Nephron (organoid): ENCODE measurements at regions not wholly inside any gene's neighbourhood (a gene's known extent, or its start where the extent isn't known, plus 50 kb on each side); places are given as distances from the start of the nearest gene placed in this dataset.

Source experiments
- H3K27ac Mint-ChIP-seq, 3 experiments: 2 replicates each; pipeline ENCODE4 v1.8.0; 2020; ENCODE audit warnings: mixed read lengths in 3 of 3, mild to moderate bottlenecking in 2 of 3, moderate library complexity in 1 of 3
- H3K27me3 Mint-ChIP-seq: 2 replicates; pipeline ENCODE4 v1.8.0; 2021; ENCODE audit warnings: low read depth, mild to moderate bottlenecking, moderate library complexity, mixed read lengths
- H3K36me3 Mint-ChIP-seq: 2 replicates; pipeline ENCODE4 v1.8.0; 2020; ENCODE audit warnings: low read depth, mixed read lengths
- H3K4me1 Mint-ChIP-seq: 2 replicates; pipeline ENCODE4 v1.8.0; 2020; ENCODE audit warnings: mixed read lengths
- H3K4me3 Mint-ChIP-seq, 3 experiments: 2 replicates each; pipeline ENCODE4 v1.8.0; 2020; ENCODE audit warnings: mild to moderate bottlenecking in 3 of 3, mixed read lengths in 3 of 3, moderate library complexity in 2 of 3
- H3K9me3 Mint-ChIP-seq: 2 replicates; pipeline ENCODE4 v1.8.0; 2020; ENCODE audit warnings: mixed read lengths
- TF ChIP-seq, protein P1 (sequence below), 3 experiments: fragments of 200-600 bp; sonication (generic); IDR thresholded peaks; one replicate each; pipeline ENCODE4 v1.5.0; 2021; ENCODE audit warnings: antibody characterized with exemption in 3 of 3; ENCODE audit not compliant: unreplicated experiment in 3 of 3

DNA sequence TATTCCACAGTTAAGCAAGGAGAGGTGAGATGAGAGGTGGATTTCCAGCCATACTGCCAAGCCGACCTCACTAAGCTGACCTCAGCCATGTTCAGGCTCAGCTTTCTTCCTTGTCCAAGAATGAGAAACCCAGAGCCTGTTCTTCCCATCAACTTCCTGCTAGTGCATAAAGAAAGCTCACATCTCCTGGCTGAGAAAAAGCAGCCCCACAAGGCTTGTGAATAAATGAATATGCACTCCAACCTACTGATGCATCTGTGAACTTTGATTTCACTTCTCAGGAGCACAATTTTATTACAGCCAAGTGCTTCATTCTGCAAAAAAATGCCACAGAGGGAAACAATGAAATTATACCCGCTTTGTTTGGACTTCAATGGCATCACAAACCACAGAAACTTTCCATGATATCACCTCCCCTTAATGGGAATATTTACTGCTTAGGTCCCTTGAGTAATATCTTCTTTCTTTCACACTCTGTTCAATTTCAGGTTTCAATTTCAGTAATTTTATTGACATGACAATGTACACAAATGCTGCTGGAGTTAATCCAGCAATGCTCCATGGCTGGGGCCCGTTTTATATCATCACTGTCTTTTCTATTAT is 437.0 kb upstream of the PPP2R3A start:
- H3K4me1 Mint-ChIP-seq: peaks cover 10% of the 10 kb centered on the region
- H3K4me3 Mint-ChIP-seq: no peak overlapping the region
- peaks cover 4% of the 10 kb centered on the region for H3K9me3 Mint-ChIP-seq
- H3K36me3 Mint-ChIP-seq: no peaks in the 10 kb centered on the region
- TF ChIP-seq, protein P1, sequence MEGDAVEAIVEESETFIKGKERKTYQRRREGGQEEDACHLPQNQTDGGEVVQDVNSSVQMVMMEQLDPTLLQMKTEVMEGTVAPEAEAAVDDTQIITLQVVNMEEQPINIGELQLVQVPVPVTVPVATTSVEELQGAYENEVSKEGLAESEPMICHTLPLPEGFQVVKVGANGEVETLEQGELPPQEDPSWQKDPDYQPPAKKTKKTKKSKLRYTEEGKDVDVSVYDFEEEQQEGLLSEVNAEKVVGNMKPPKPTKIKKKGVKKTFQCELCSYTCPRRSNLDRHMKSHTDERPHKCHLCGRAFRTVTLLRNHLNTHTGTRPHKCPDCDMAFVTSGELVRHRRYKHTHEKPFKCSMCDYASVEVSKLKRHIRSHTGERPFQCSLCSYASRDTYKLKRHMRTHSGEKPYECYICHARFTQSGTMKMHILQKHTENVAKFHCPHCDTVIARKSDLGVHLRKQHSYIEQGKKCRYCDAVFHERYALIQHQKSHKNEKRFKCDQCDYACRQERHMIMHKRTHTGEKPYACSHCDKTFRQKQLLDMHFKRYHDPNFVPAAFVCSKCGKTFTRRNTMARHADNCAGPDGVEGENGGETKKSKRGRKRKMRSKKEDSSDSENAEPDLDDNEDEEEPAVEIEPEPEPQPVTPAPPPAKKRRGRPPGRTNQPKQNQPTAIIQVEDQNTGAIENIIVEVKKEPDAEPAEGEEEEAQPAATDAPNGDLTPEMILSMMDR (IDR thresholded peaks at IDR 0.05; ENCODE audit: unreplicated experiment in 3 of 3): no peak
- peak overlapping the region in 2 of 3 experiments; percentile 30 to 44 for H3K27ac Mint-ChIP-seq
- H3K27me3 Mint-ChIP-seq: peaks cover 9% of the 10 kb centered on the region

DNA sequence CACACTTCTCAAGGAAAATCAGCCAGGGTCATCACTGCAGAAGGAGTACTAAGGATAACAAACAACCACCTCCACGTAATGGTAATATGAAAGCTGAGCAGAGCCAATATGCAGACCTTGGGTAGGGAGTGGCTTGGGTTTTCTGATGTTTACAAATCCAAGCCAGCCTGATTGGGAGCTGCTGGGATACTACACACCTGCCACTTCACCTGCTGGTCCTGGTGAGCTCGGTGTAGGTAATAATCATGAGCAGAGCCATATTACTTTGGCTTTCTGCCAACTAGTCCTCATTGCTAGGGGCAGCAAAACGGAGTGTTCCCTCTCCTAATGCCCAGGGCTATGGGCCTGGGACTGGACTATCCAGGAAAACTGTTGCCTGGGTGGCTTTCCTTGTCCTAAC is 433.5 kb upstream of the PPP2R3A start:
- no peak overlapping the region for H3K27ac Mint-ChIP-seq
- peaks cover 10% of the 10 kb centered on the region for H3K4me1 Mint-ChIP-seq
- H3K4me3 Mint-ChIP-seq: no peak overlapping the region
- no peaks in the 10 kb centered on the region for H3K9me3 Mint-ChIP-seq
- H3K27me3 Mint-ChIP-seq: peaks cover 9% of the 10 kb centered on the region
- TF ChIP-seq, protein P1 (IDR thresholded peaks at IDR 0.05; ENCODE audit: unreplicated experiment in 3 of 3): no peak
- no peaks in the 10 kb centered on the region for H3K36me3 Mint-ChIP-seq

DNA sequence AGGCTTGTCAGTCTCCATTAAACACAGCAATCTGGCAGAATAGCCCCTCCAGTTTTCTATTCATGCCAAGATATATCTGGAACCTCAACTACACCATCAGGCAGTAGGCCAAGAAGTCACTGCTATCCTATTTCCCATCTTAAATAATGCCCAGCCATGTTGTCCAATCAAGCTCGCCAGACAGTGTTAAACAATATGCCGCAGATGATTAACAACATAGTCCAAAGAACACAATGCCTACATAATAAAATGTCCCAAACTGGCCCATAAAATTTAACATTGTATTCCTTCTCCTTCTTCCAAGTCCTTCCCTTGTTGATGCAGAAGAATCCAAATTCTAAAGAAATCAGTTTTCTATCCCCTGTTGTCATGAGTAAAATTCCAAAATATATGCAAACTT is 427.4 kb upstream of the PPP2R3A start:
- H3K4me3 Mint-ChIP-seq: no peak overlapping the region
- no peak overlapping the region for H3K27ac Mint-ChIP-seq
- H3K36me3 Mint-ChIP-seq: no peaks in the 10 kb centered on the region
- no peaks in the 10 kb centered on the region for H3K4me1 Mint-ChIP-seq
- TF ChIP-seq, protein P1 (IDR thresholded peaks at IDR 0.05; ENCODE audit: unreplicated experiment in 3 of 3): no peak
- no peaks in the 10 kb centered on the region for H3K9me3 Mint-ChIP-seq
- no peaks in the 10 kb centered on the region for H3K27me3 Mint-ChIP-seq

DNA sequence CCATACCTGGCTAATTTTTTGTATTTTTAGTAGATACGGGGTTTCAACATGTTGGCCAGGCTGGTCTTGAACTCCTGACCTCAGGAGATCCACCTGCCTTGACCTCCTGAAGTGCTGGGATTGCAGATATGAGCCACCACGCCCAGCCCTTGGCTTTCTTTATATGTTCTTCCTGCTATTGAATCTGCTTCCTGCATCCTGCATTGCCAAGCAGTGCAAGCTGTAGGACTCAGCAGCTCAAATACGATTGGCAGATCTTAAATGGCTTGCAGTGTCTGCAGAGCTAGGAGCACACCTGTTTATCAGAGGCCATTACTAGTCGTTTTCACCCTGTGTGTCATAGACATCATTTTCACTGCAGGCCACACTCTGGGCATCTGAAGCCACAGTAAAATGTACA is 426.2 kb upstream of the PPP2R3A start:
- Mint-ChIP-seq H3K9me3 (no peaks in the 10 kb centered on the region), H3K4me1 (no peaks in the 10 kb centered on the region), H3K4me3 (no peak overlapping the region), H3K27ac (no peak overlapping the region), H3K27me3 (no peaks in the 10 kb centered on the region), H3K36me3 (no peaks in the 10 kb centered on the region)
- TF ChIP-seq, protein P1 (IDR thresholded peaks at IDR 0.05; ENCODE audit: unreplicated experiment in 3 of 3): no peak

DNA sequence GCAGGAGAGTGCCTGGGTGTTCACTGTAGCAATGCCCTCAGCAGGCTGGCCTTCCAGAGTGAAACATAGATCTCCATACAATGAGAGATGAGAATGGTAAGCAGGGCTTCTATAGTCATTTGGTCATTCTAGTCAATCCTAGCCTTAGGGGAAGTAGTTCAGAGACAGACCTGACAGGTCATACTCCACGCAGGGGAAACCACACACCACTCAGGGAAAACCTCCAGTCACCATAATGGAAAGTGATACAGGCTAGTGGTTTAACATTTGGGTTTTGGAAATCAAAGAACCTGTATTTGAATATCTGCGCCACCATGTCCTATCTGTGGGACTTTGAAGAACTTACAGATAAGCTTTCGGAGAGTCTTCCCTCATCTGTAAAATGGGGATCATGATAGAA is 425.7 kb upstream of the PPP2R3A start:
- H3K27ac Mint-ChIP-seq: no peak overlapping the region
- TF ChIP-seq, protein P1 (IDR thresholded peaks at IDR 0.05; ENCODE audit: unreplicated experiment in 3 of 3): no peak
- H3K4me3 Mint-ChIP-seq: no peak overlapping the region

DNA sequence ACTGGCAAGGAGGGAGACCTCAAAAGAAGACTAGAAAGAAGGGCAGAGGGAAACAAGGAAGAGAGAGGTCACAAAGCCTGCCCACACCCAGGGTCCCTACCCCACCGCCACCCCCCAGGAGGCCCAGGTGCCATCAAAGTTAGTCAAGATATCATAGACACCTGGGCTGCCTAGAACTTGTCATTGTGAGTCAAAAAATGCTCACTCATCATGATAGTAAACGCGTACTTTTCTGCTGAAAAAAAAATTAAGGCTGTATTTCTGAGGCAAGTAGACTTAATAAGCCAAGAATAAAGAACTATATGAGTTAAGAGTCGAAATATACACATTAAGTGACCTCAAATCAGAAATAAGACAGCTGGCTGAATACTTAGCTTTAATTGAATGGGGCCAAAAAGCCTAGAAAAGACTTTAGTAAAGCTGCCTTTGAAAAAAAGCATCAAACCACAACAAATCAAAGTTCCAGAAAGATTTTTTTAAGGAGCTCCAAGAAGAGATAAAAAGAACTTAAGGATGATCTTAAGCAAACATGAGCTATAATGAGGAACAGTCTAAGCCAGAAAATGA is 415.5 kb upstream of the PPP2R3A start:
- TF ChIP-seq, protein P1 (IDR thresholded peaks at IDR 0.05; ENCODE audit: unreplicated experiment in 3 of 3): no peak
- Mint-ChIP-seq H3K27me3 (peaks cover 3% of the 10 kb centered on the region), H3K9me3 (no peaks in the 10 kb centered on the region)

More for the DNA sequence above, 425.7 kb upstream of the PPP2R3A start:
- no peaks in the 10 kb centered on the region for H3K4me1 Mint-ChIP-seq
- no peaks in the 10 kb centered on the region for H3K36me3 Mint-ChIP-seq
- H3K9me3 Mint-ChIP-seq: no peaks in the 10 kb centered on the region
- no peaks in the 10 kb centered on the region for H3K27me3 Mint-ChIP-seq

More for the DNA sequence above, 415.5 kb upstream of the PPP2R3A start:
- Mint-ChIP-seq H3K4me1 (peaks cover 6% of the 10 kb centered on the region), H3K4me3 (no peak overlapping the region), H3K36me3 (no peaks in the 10 kb centered on the region), H3K27ac (peak overlapping the region in 2 of 3 experiments; percentile 64 to 69)
